ENCODE measurements at regions not wholly inside any gene's neighbourhood (a gene's known extent, or its start where the extent isn't known, plus 50 kb on each side); places are given as distances from the start of the nearest gene placed in this dataset.

DNA sequence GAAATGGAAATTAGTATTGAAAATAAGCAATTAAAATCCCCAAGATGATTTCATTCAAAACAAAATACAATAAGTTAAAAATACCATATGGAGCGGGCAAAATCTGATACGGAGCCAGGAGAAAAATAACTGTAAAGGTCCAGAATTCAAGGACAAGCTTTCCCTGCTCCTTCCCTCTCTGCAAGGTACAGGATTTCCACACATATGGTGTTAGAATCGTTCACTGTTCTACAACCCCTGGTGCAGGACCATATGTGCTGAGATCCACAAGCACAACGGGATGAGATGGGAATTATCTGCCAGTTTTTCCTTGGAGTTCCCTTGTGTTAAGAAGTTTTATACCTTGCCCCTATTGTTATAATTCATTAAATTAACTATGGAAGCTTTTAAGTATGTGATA, 94.7 kb upstream of the DMAC1 start:
- intact Hi-C loops (cut with DNase I): no loop called here
- Histone ChIP-seq H3K4me3 (no peak overlapping the region), H3K4me1 (replicated peaks in 1 of 2) (no peaks in the 10 kb centered on the region), H3K9me3 (replicated peaks in 1 of 3) (no peaks in the 10 kb centered on the region), H3K36me3 (replicated peaks in 1 of 2) (no peaks in the 10 kb centered on the region), H3K27ac (no peak overlapping the region), H3K27me3 (no peaks in the 10 kb centered on the region)
- TF ChIP-seq POLR2A (IDR thresholded peaks at IDR 0.05): no peak
- TF ChIP-seq, protein P1, sequence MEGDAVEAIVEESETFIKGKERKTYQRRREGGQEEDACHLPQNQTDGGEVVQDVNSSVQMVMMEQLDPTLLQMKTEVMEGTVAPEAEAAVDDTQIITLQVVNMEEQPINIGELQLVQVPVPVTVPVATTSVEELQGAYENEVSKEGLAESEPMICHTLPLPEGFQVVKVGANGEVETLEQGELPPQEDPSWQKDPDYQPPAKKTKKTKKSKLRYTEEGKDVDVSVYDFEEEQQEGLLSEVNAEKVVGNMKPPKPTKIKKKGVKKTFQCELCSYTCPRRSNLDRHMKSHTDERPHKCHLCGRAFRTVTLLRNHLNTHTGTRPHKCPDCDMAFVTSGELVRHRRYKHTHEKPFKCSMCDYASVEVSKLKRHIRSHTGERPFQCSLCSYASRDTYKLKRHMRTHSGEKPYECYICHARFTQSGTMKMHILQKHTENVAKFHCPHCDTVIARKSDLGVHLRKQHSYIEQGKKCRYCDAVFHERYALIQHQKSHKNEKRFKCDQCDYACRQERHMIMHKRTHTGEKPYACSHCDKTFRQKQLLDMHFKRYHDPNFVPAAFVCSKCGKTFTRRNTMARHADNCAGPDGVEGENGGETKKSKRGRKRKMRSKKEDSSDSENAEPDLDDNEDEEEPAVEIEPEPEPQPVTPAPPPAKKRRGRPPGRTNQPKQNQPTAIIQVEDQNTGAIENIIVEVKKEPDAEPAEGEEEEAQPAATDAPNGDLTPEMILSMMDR (IDR thresholded peaks at IDR 0.05): no peak
- 45 to 55% (median 53%) methylated on average over 4 of the region's 4 CpGs for WGBS, 4 donors
- no peak for DNase-seq

DNA sequence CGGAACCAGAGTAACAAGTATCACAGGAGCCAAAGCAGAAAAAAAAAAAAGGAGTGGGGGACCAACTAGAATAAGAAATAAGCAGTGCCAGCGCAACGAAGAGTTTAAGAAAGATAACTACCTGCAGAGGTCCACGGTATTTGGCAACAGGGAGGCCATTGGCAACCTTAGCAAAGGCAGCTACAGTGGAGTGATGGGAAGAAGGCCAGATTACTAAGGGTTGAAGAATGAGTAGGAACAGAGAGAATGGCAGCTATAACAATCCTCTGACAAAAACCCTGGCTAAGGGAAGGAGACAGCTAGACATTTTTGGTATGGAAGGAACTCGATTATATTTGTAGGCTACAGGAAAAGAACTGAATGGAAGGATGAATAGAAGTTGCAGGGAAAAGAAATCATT, 93.4 kb upstream of the DMAC1 start:
- 78 to 89% (median 84%) methylated on average over 5 of the region's 5 CpGs for WGBS, 4 donors
- no peaks in the 10 kb centered on the region for H3K27me3 ChIP-seq

DNA sequence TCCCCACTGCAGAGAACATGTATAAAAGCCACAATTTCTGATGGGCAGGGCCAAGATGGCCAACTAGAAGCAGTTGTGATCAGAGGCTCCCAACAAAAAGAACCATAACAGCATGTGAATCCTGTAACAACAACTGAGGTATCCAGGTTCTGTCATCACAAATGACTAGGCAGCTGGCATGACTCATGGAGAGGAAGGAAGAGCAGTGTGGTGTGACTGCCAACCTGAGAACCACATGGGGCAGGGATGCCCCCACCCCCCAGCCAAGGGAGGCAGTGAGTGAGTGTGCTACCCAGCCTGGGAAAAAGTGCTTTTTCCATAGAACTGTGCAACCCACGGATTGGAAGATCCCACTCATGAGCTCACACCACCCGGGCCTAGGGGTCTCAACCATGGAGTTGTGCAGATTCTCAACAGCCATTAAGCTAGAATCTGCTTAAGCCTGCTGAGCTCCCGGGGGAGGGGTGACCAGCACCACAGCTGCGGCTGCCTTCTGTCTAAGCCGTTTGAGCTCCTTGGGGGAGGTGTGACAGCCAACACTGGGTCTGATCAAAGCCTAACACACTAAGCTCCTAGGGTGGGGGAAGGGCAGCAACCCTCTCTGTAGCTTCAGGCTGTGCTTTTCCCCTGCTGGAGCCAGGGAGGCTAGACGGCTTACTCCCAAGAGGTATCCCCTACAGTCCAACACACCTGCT, 80.1 kb upstream of the DMAC1 start:
- Histone ChIP-seq H3K4me3 (no peak overlapping the region), H3K4me1 (replicated peaks in 1 of 2) (no peaks in the 10 kb centered on the region), H3K27me3 (no peaks in the 10 kb centered on the region), H3K36me3 (replicated peaks in 1 of 2) (no peaks in the 10 kb centered on the region), H3K9me3 (replicated peaks in 1 of 3) (no peaks in the 10 kb centered on the region), H3K27ac (no peak overlapping the region)
- 26 to 79% (median 32%) methylated on average over 2 to 6 of the region's 6 CpGs for WGBS, 4 donors
- TF ChIP-seq, protein P1 (IDR thresholded peaks at IDR 0.05): no peak
- no peak for TF ChIP-seq POLR2A (IDR thresholded peaks at IDR 0.05)
- intact Hi-C loops (cut with DNase I): no loop called here
- DNase-seq: no peak

More for the DNA sequence above, 93.4 kb upstream of the DMAC1 start:
- H3K9me3 ChIP-seq (replicated peaks in 1 of 3): no peaks in the 10 kb centered on the region
- DNase-seq: no peak
- no peak overlapping the region for H3K4me3 ChIP-seq
- H3K36me3 ChIP-seq (replicated peaks in 1 of 2): no peaks in the 10 kb centered on the region
- intact Hi-C loops (cut with DNase I): no loop called here
- no peak overlapping the region for H3K27ac ChIP-seq
- TF ChIP-seq, protein P1 (IDR thresholded peaks at IDR 0.05): no peak
- no peak for TF ChIP-seq POLR2A (IDR thresholded peaks at IDR 0.05)
- no peaks in the 10 kb centered on the region for H3K4me1 ChIP-seq (replicated peaks in 1 of 2)

DNA sequence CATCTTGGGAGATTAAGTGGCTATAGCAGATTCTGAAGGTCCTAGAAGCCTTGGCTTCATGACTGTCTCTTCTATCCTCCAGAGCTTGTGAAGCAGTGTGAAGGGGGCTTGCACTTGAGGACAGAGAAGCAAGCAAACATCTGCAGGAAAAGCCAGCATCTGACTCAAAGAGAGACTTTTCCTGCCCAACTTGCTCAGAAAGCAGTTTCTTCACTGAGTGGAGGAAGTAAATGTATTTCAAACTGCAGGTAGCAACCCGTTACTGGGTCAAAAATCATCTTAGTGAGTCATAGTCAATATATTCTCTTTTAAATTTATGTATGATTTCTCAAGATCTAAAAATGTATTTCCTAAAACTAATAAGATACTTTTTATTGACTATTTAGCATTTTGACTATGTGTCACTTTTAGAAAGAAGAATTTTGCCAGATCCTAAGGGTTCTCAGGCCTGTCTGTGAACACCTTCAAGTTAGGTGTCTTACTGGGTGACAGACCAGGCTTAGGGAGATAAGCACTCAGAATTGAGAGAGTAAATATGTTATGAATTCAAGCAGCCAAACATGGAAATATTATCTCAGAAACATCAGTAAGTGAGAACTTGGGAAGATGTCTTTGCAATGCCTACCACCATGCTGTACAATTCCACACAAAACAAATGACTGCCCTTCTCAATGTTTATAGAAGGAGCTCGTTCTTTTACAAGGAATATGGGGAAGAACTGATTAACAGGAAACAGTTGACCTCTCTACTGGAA, 72.6 kb upstream of the DMAC1 start:
- no peak for DNase-seq
- TF ChIP-seq POLR2A (IDR thresholded peaks at IDR 0.05): no peak
- TF ChIP-seq, protein P1 (IDR thresholded peaks at IDR 0.05): no peak
- Histone ChIP-seq H3K4me1 (replicated peaks in 1 of 2) (no peaks in the 10 kb centered on the region), H3K27ac (no peak overlapping the region), H3K9me3 (replicated peaks in 1 of 3) (no peaks in the 10 kb centered on the region), H3K27me3 (no peaks in the 10 kb centered on the region), H3K4me3 (no peak overlapping the region), H3K36me3 (replicated peaks in 1 of 2) (no peaks in the 10 kb centered on the region)
- WGBS, 4 donors: 37 to 67% (median 50%) methylated on average over 2 of the region's 2 CpGs
- intact Hi-C loops (cut with DNase I): no loop called here

All from adrenal gland (tissue), 9 donors.